B cell (primary cell): ENCODE measurements at regions not wholly inside any gene's neighbourhood (a gene's known extent, or its start where the extent isn't known, plus 50 kb on each side); places are given as distances from the start of the nearest gene placed in this dataset.

Source experiments
- EZH2 ChIP-seq: IDR thresholded peaks from 2 replicates; pipeline ENCODE4 v1.6.1; 2012; ENCODE audit warnings: borderline replicate concordance, low read depth, mild to moderate bottlenecking, moderate library complexity, low read length; ENCODE audit not compliant: insufficient read depth, poor library complexity, severe bottlenecking
- TF ChIP-seq, protein P1 (sequence below): fragments of 200-600 bp; IDR thresholded peaks from one replicate; pipeline ENCODE4 v1.8.0; 2022; ENCODE audit warnings: antibody characterized with exemption, mild to moderate bottlenecking

DNA sequence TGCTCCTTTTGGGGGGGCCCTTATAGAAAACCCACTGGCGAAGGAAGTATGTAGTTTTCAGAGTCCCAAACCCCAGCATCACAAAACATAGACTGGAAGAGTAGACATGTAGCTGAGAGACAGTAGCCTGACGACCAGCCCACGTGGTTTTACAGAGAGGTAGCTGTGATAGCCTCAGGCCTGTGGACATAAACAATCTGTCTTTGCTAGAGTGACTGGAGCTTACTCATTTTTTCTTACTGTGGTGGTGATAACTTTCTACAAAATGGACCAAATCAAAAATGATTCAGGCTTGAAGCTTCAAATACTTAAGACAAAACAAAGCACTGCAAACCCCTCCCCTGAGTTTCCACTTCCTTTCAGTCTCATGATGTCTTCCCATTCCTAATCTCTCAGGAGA, 497.0 kb downstream of the RWDD3 start:
- TF ChIP-seq, protein P1, sequence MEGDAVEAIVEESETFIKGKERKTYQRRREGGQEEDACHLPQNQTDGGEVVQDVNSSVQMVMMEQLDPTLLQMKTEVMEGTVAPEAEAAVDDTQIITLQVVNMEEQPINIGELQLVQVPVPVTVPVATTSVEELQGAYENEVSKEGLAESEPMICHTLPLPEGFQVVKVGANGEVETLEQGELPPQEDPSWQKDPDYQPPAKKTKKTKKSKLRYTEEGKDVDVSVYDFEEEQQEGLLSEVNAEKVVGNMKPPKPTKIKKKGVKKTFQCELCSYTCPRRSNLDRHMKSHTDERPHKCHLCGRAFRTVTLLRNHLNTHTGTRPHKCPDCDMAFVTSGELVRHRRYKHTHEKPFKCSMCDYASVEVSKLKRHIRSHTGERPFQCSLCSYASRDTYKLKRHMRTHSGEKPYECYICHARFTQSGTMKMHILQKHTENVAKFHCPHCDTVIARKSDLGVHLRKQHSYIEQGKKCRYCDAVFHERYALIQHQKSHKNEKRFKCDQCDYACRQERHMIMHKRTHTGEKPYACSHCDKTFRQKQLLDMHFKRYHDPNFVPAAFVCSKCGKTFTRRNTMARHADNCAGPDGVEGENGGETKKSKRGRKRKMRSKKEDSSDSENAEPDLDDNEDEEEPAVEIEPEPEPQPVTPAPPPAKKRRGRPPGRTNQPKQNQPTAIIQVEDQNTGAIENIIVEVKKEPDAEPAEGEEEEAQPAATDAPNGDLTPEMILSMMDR: no peak
- no peak for TF ChIP-seq EZH2
